Activated naive CD8-positive, alpha-beta T cell (primary cell): ENCODE measurements at regions not wholly inside any gene's neighbourhood (a gene's known extent, or its start where the extent isn't known, plus 50 kb on each side); places are given as distances from the start of the nearest gene placed in this dataset.

ENCODE experiments used
- H3K27ac Mint-ChIP-seq: one replicate; pipeline ENCODE4 v1.8.0; 2021; ENCODE audit warnings: mixed read lengths
- H3K27me3 Mint-ChIP-seq: one replicate; pipeline ENCODE4 v1.8.0; 2021; ENCODE audit warnings: mixed read lengths
- H3K36me3 Mint-ChIP-seq: one replicate; pipeline ENCODE4 v1.8.0; 2021; ENCODE audit warnings: mixed read lengths
- H3K4me1 Mint-ChIP-seq: one replicate; pipeline ENCODE4 v1.8.0; 2021; ENCODE audit warnings: low read depth, mixed read lengths
- H3K4me3 Mint-ChIP-seq: one replicate; pipeline ENCODE4 v1.8.0; 2021; ENCODE audit warnings: mild to moderate bottlenecking, mixed read lengths
- H3K9me3 Mint-ChIP-seq: one replicate; pipeline ENCODE4 v1.8.0; 2021; ENCODE audit warnings: low read depth, mixed read lengths

GRCh38 chr12:124420996-124421674 is 126.2 kb downstream of the RFLNA start:
- Mint-ChIP-seq H3K27me3 (no peaks in the 10 kb centered on the region), H3K36me3 (peaks cover 8% of the 10 kb centered on the region), H3K4me3 (no peak overlapping the region), H3K9me3 (no peaks in the 10 kb centered on the region), H3K27ac (no peak overlapping the region), H3K4me1 (no peaks in the 10 kb centered on the region)

GRCh38 chr12:124420041-124420995 is 125.4 kb downstream of the RFLNA start:
- H3K4me1 Mint-ChIP-seq: no peaks in the 10 kb centered on the region
- H3K27me3 Mint-ChIP-seq: no peaks in the 10 kb centered on the region
- H3K27ac Mint-ChIP-seq: no peak overlapping the region
- no peaks in the 10 kb centered on the region for H3K9me3 Mint-ChIP-seq
- H3K36me3 Mint-ChIP-seq: peaks cover 8% of the 10 kb centered on the region
- no peak overlapping the region for H3K4me3 Mint-ChIP-seq

- no peaks in the 10 kb centered on the region for H3K4me1 Mint-ChIP-seq
- H3K27ac Mint-ChIP-seq: no peak overlapping the region
- peaks cover 8% of the 10 kb centered on the region for H3K36me3 Mint-ChIP-seq
These were observed 124.6 kb downstream of the RFLNA start for GRCh38 chr12:124419292-124420040.

GRCh38 chr12:124418791-124419190 is 123.9 kb downstream of the RFLNA start:
- H3K9me3 Mint-ChIP-seq: no peaks in the 10 kb centered on the region
- no peaks in the 10 kb centered on the region for H3K4me1 Mint-ChIP-seq
- no peak overlapping the region for H3K4me3 Mint-ChIP-seq
- H3K36me3 Mint-ChIP-seq: peaks cover 8% of the 10 kb centered on the region
- no peak overlapping the region for H3K27ac Mint-ChIP-seq
- no peaks in the 10 kb centered on the region for H3K27me3 Mint-ChIP-seq

More at GRCh38 chr12:124419292-124420040, 124.6 kb downstream of the RFLNA start:
- Mint-ChIP-seq H3K27me3 (no peaks in the 10 kb centered on the region), H3K4me3 (no peak overlapping the region), H3K9me3 (no peaks in the 10 kb centered on the region)

GRCh38 chr12:124418156-124418555 is 123.3 kb downstream of the RFLNA start:
- H3K27ac Mint-ChIP-seq: no peak overlapping the region
- no peak overlapping the region for H3K4me3 Mint-ChIP-seq
- peaks cover 8% of the 10 kb centered on the region for H3K36me3 Mint-ChIP-seq
- no peaks in the 10 kb centered on the region for H3K9me3 Mint-ChIP-seq
- no peaks in the 10 kb centered on the region for H3K4me1 Mint-ChIP-seq
- no peaks in the 10 kb centered on the region for H3K27me3 Mint-ChIP-seq

GRCh38 chr12:124416516-124417395 is 121.9 kb downstream of the RFLNA start:
- Mint-ChIP-seq H3K27ac (no peak overlapping the region), H3K36me3 (peaks cover 8% of the 10 kb centered on the region)

GRCh38 chr12:124415064-124415463 is 120.2 kb downstream of the RFLNA start:
- Mint-ChIP-seq H3K36me3 (peaks cover 8% of the 10 kb centered on the region), H3K27ac (no peak overlapping the region), H3K4me1 (peaks cover 2% of the 10 kb centered on the region), H3K9me3 (no peaks in the 10 kb centered on the region), H3K4me3 (no peak overlapping the region), H3K27me3 (no peaks in the 10 kb centered on the region)

More at GRCh38 chr12:124416516-124417395, 121.9 kb downstream of the RFLNA start:
- no peaks in the 10 kb centered on the region for H3K9me3 Mint-ChIP-seq
- no peak overlapping the region for H3K4me3 Mint-ChIP-seq
- H3K4me1 Mint-ChIP-seq: no peaks in the 10 kb centered on the region
- no peaks in the 10 kb centered on the region for H3K27me3 Mint-ChIP-seq

- Mint-ChIP-seq H3K4me3 (no peak overlapping the region), H3K4me1 (peaks cover 2% of the 10 kb centered on the region), H3K36me3 (no peaks in the 10 kb centered on the region), H3K9me3 (no peaks in the 10 kb centered on the region), H3K27me3 (no peaks in the 10 kb centered on the region), H3K27ac (no peak overlapping the region)
These were observed 119.0 kb downstream of the RFLNA start for GRCh38 chr12:124413915-124414314.

GRCh38 chr12:124413401-124413800 is 118.5 kb downstream of the RFLNA start:
- Mint-ChIP-seq H3K27ac (no peak overlapping the region), H3K9me3 (no peaks in the 10 kb centered on the region), H3K36me3 (no peaks in the 10 kb centered on the region), H3K27me3 (no peaks in the 10 kb centered on the region), H3K4me1 (peaks cover 2% of the 10 kb centered on the region), H3K4me3 (no peak overlapping the region)

GRCh38 chr12:124412646-124413015 is 117.7 kb downstream of the RFLNA start:
- no peak overlapping the region for H3K27ac Mint-ChIP-seq

GRCh38 chr12:124411953-124412645 is 117.2 kb downstream of the RFLNA start:
- Mint-ChIP-seq H3K4me3 (no peak overlapping the region), H3K27ac (no peak overlapping the region), H3K36me3 (no peaks in the 10 kb centered on the region), H3K4me1 (peaks cover 2% of the 10 kb centered on the region), H3K27me3 (no peaks in the 10 kb centered on the region), H3K9me3 (no peaks in the 10 kb centered on the region)

More at GRCh38 chr12:124412646-124413015, 117.7 kb downstream of the RFLNA start:
- Mint-ChIP-seq H3K4me1 (peaks cover 2% of the 10 kb centered on the region), H3K4me3 (no peak overlapping the region), H3K36me3 (no peaks in the 10 kb centered on the region), H3K27me3 (no peaks in the 10 kb centered on the region), H3K9me3 (no peaks in the 10 kb centered on the region)

- no peaks in the 10 kb centered on the region for H3K9me3 Mint-ChIP-seq
- no peaks in the 10 kb centered on the region for H3K27me3 Mint-ChIP-seq
- no peak overlapping the region for H3K4me3 Mint-ChIP-seq
- H3K36me3 Mint-ChIP-seq: peaks cover 3% of the 10 kb centered on the region
- peaks cover 2% of the 10 kb centered on the region for H3K4me1 Mint-ChIP-seq
- no peak overlapping the region for H3K27ac Mint-ChIP-seq
These were observed 116.5 kb downstream of the RFLNA start for GRCh38 chr12:124411281-124411878.

- Mint-ChIP-seq H3K4me3 (no peak overlapping the region), H3K36me3 (peaks cover 3% of the 10 kb centered on the region), H3K9me3 (no peaks in the 10 kb centered on the region), H3K27ac (no peak overlapping the region), H3K27me3 (no peaks in the 10 kb centered on the region), H3K4me1 (peaks cover 2% of the 10 kb centered on the region)
These were observed 115.7 kb downstream of the RFLNA start for GRCh38 chr12:124410354-124411175.
